ENCODE measurements at regions not wholly inside any gene's neighbourhood (a gene's known extent, or its start where the extent isn't known, plus 50 kb on each side); places are given as distances from the start of the nearest gene placed in this dataset.

DNA sequence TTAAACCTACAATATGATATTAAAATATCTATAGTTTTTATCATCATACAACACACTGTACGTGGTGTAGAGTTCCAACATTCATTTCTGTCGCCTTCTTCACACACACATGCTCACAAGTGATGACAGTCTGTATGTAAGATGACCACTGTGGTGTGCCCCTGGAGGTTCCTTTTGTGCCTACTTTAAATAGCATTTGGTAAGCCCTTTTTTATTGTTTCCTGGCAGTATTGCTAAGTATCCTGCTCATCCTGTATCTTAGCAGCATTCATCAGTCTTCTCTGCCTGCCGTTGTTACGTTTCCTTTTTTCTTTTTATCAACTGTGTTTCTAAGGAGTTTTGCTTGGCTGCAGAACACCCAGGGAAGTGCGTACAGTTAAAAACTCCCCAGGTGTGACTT, 231.4 kb downstream of the CHRM3 start:
- no peak overlapping the region for H3K27ac ChIP-seq (ENCODE audit: insufficient read depth, low read length)
- DNase-seq (ENCODE audit: low read depth in 2 of 2), result no peak

DNA sequence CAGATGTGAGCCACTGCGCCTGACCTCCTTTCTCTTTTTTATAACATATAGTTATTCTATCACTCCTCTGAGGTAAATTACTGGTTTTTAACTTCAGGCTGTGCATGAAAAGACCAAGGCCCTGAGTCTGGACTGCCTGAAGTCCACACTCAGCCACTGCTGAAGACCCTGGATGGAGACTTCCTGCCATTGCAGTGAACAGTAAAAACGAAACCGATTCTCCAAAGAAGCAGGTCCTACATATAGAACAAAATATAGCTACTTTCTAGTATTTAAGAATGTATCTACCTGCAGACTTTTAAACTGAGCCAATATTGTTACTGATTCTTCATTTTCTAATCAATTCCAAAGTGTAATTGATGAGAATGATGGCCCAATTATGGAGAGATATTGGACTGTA, 232.8 kb downstream of the CHRM3 start:
- H3K27ac ChIP-seq (ENCODE audit: insufficient read depth, low read length), result no peak overlapping the region
- H3K9me3 ChIP-seq (ENCODE audit: control insufficient read depth, insufficient read depth, low read depth, low read length), result no peaks in the 10 kb centered on the region
- no peaks in the 10 kb centered on the region for H3K79me2 ChIP-seq (ENCODE audit: control insufficient read depth, insufficient read depth, low read length)
- TF ChIP-seq, protein P1, sequence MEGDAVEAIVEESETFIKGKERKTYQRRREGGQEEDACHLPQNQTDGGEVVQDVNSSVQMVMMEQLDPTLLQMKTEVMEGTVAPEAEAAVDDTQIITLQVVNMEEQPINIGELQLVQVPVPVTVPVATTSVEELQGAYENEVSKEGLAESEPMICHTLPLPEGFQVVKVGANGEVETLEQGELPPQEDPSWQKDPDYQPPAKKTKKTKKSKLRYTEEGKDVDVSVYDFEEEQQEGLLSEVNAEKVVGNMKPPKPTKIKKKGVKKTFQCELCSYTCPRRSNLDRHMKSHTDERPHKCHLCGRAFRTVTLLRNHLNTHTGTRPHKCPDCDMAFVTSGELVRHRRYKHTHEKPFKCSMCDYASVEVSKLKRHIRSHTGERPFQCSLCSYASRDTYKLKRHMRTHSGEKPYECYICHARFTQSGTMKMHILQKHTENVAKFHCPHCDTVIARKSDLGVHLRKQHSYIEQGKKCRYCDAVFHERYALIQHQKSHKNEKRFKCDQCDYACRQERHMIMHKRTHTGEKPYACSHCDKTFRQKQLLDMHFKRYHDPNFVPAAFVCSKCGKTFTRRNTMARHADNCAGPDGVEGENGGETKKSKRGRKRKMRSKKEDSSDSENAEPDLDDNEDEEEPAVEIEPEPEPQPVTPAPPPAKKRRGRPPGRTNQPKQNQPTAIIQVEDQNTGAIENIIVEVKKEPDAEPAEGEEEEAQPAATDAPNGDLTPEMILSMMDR (conservative IDR thresholded peaks at IDR 0.05 in 1 of 2, IDR thresholded peaks at IDR 0.05 in 1 of 2; ENCODE audit: low read depth in 1 of 2, low read length in 2 of 2), result no peak
- no peak for TF ChIP-seq EZH2 (IDR thresholded peaks at IDR 0.05; ENCODE audit: low read length, missing control alignments)
- H3K4me2 ChIP-seq (ENCODE audit: extremely low read depth, insufficient read depth, low read length), result no peak overlapping the region
- H3K36me3 ChIP-seq (ENCODE audit: control insufficient read depth, insufficient read depth, low read length), result no peaks in the 10 kb centered on the region
- no peak overlapping the region for H2AFZ ChIP-seq (ENCODE audit: low read length)
- H4K20me1 ChIP-seq (ENCODE audit: control insufficient read depth, extremely low read depth, insufficient read depth, low read length), result no peaks in the 10 kb centered on the region
- DNase-seq (ENCODE audit: low read depth in 2 of 2), result no peak
- H3K27me3 ChIP-seq (ENCODE audit: control insufficient read depth, insufficient read depth, low read length), result no peaks in the 10 kb centered on the region
- no peak overlapping the region for H3K4me3 ChIP-seq (replicated peaks in 1 of 4; ENCODE audit: control extremely low read depth in 1 of 4, insufficient read depth in 1 of 4, low read depth in 3 of 4, low read length in 4 of 4)
- no peaks in the 10 kb centered on the region for H3K4me1 ChIP-seq (ENCODE audit: control insufficient read depth, extremely low read depth, insufficient read depth, low read length)
- no peak overlapping the region for H3K9ac ChIP-seq (ENCODE audit: insufficient read depth, low read length)

More for the DNA sequence above, 231.4 kb downstream of the CHRM3 start:
- no peak overlapping the region for H3K4me2 ChIP-seq (ENCODE audit: extremely low read depth, insufficient read depth, low read length)
- H3K36me3 ChIP-seq (ENCODE audit: control insufficient read depth, insufficient read depth, low read length), result no peaks in the 10 kb centered on the region
- TF ChIP-seq, protein P1 (conservative IDR thresholded peaks at IDR 0.05 in 1 of 2, IDR thresholded peaks at IDR 0.05 in 1 of 2; ENCODE audit: low read depth in 1 of 2, low read length in 2 of 2), result no peak
- no peak for TF ChIP-seq EZH2 (IDR thresholded peaks at IDR 0.05; ENCODE audit: low read length, missing control alignments)
- H3K9me3 ChIP-seq (ENCODE audit: control insufficient read depth, insufficient read depth, low read depth, low read length), result no peaks in the 10 kb centered on the region
- H3K4me3 ChIP-seq (replicated peaks in 1 of 4; ENCODE audit: control extremely low read depth in 1 of 4, insufficient read depth in 1 of 4, low read depth in 3 of 4, low read length in 4 of 4), result no peak overlapping the region
- no peaks in the 10 kb centered on the region for H4K20me1 ChIP-seq (ENCODE audit: control insufficient read depth, extremely low read depth, insufficient read depth, low read length)
- no peak overlapping the region for H2AFZ ChIP-seq (ENCODE audit: low read length)
- no peaks in the 10 kb centered on the region for H3K27me3 ChIP-seq (ENCODE audit: control insufficient read depth, insufficient read depth, low read length)
- no peaks in the 10 kb centered on the region for H3K4me1 ChIP-seq (ENCODE audit: control insufficient read depth, extremely low read depth, insufficient read depth, low read length)
- H3K9ac ChIP-seq (ENCODE audit: insufficient read depth, low read length), result no peak overlapping the region
- no peaks in the 10 kb centered on the region for H3K79me2 ChIP-seq (ENCODE audit: control insufficient read depth, insufficient read depth, low read length)

DNA sequence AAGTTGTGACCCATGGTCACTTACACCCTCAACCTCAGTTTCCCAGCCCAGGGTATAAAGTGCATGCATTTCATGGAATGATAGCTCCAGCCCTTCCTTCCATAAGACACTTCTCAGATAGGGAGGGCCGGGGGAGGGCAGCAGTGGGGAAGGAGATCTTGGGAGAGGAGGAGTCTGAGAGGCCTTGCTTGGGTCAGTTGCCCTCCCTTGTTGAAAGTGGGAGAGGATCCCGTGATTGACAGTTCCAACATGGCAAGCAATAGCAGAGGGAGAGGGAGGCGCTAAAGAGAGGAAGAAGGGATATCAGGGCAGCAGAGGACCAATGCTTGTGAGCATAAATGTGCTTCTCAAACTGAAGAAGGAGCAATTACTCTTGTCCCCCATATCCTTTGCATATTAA, 244.4 kb downstream of the CHRM3 start:
- Histone ChIP-seq H4K20me1 (ENCODE audit: control insufficient read depth, extremely low read depth, insufficient read depth, low read length) (no peaks in the 10 kb centered on the region), H3K79me2 (ENCODE audit: control insufficient read depth, insufficient read depth, low read length) (no peaks in the 10 kb centered on the region), H3K4me3 (replicated peaks in 1 of 4; ENCODE audit: control extremely low read depth in 1 of 4, insufficient read depth in 1 of 4, low read depth in 3 of 4, low read length in 4 of 4) (no peak overlapping the region), H3K4me2 (ENCODE audit: extremely low read depth, insufficient read depth, low read length) (no peak overlapping the region), H3K36me3 (ENCODE audit: control insufficient read depth, insufficient read depth, low read length) (no peaks in the 10 kb centered on the region), H2AFZ (ENCODE audit: low read length) (no peak overlapping the region), H3K9me3 (ENCODE audit: control insufficient read depth, insufficient read depth, low read depth, low read length) (no peaks in the 10 kb centered on the region), H3K27ac (ENCODE audit: insufficient read depth, low read length) (no peak overlapping the region), H3K9ac (ENCODE audit: insufficient read depth, low read length) (no peak overlapping the region), H3K27me3 (ENCODE audit: control insufficient read depth, insufficient read depth, low read length) (no peaks in the 10 kb centered on the region), H3K4me1 (ENCODE audit: control insufficient read depth, extremely low read depth, insufficient read depth, low read length) (no peaks in the 10 kb centered on the region)
- no peak for DNase-seq (ENCODE audit: low read depth in 2 of 2)
- TF ChIP-seq, protein P1 (conservative IDR thresholded peaks at IDR 0.05 in 1 of 2, IDR thresholded peaks at IDR 0.05 in 1 of 2; ENCODE audit: low read depth in 1 of 2, low read length in 2 of 2), result no peak
- no peak for TF ChIP-seq EZH2 (IDR thresholded peaks at IDR 0.05; ENCODE audit: low read length, missing control alignments)
